Hepatocyte (in vitro differentiated cells): ENCODE measurements at regions not wholly inside any gene's neighbourhood (a gene's known extent, or its start where the extent isn't known, plus 50 kb on each side); places are given as distances from the start of the nearest gene placed in this dataset.

ENCODE experiments used
- DNase-seq: peaks from one replicate; pipeline ENCODE4 v3.0.0-alpha.2; 2016; ENCODE audit warnings: low spot score
- H2AFZ ChIP-seq: fragments of 200-600 bp; sonication (generic); 2 replicates; pipeline ENCODE4 v1.6.0; 2016; ENCODE audit warnings: antibody characterized with exemption, mild to moderate bottlenecking
- H3K27ac ChIP-seq: fragments of 200-600 bp; sonication (generic); 2 replicates; pipeline ENCODE4 v1.5.1; 2016; ENCODE audit warnings: mild to moderate bottlenecking
- H3K27me3 ChIP-seq: fragments of 200-600 bp; sonication (generic); 2 replicates; pipeline ENCODE4 v1.6.1; 2016
- H3K36me3 ChIP-seq: fragments of 200-600 bp; sonication (generic); replicated peaks from 2 replicates; pipeline ENCODE4 v1.5.1; 2016; ENCODE audit warnings: low read depth; ENCODE audit not compliant: insufficient read depth
- H3K4me1 ChIP-seq: fragments of 200-600 bp; sonication (generic); 2 replicates; pipeline ENCODE4 v1.5.1; 2016; ENCODE audit warnings: mild to moderate bottlenecking, moderate library complexity; ENCODE audit not compliant: insufficient read depth
- H3K4me2 ChIP-seq: fragments of 200-600 bp; sonication (generic); 2 replicates; pipeline ENCODE4 v1.6.0; 2016
- H3K4me3 ChIP-seq: fragments of 200-600 bp; sonication (generic); 2 replicates; pipeline ENCODE4 v1.5.1; 2016; ENCODE audit warnings: mild to moderate bottlenecking
- H3K79me2 ChIP-seq: fragments of 200-600 bp; sonication (generic); 2 replicates; pipeline ENCODE4 v1.6.0; 2017; ENCODE audit warnings: mild to moderate bottlenecking
- H3K9me2 ChIP-seq: fragments of 200-600 bp; sonication (generic); replicated peaks from 2 replicates; pipeline ENCODE4 v1.6.0; 2017; ENCODE audit warnings: mild to moderate bottlenecking; ENCODE audit not compliant: insufficient read depth
- H3K9me3 ChIP-seq: fragments of 200-600 bp; sonication (generic); 2 replicates; pipeline ENCODE4 v1.5.1; 2016; ENCODE audit warnings: low read depth, mild to moderate bottlenecking
- H4K20me1 ChIP-seq: fragments of 200-600 bp; sonication (generic); 2 replicates; pipeline ENCODE4 v1.6.0; 2016; ENCODE audit warnings: mild to moderate bottlenecking; ENCODE audit not compliant: insufficient read depth, poor library complexity, severe bottlenecking
- CTCF ChIP-seq: fragments of 200-600 bp; sonication (generic); IDR thresholded peaks from 2 replicates; pipeline ENCODE4 v1.5.1; 2016; ENCODE audit warnings: antibody characterized with exemption, mild to moderate bottlenecking; ENCODE audit not compliant: poor library complexity
- EZH2 ChIP-seq: fragments of 200-600 bp; sonication (generic); IDR thresholded peaks from 2 replicates; pipeline ENCODE4 v1.6.1; 2016; ENCODE audit warnings: antibody characterized with exemption, mild to moderate bottlenecking, borderline replicate concordance
- EZH2phosphoT487 ChIP-seq: fragments of 200-600 bp; sonication (generic); IDR thresholded peaks from one replicate; pipeline ENCODE4 v1.6.1; 2018; ENCODE audit warnings: antibody characterized with exemption, mild to moderate bottlenecking, low read depth, moderate library complexity; ENCODE audit not compliant: unreplicated experiment, severe bottlenecking
- WGBS: methylation state at CpG from one replicate; pipeline ENCODE4 v1.1.6; 2016; ENCODE audit warnings: low lambda C conversion rate; ENCODE audit errors: missing lambda C conversion rate; 5-methylcytosine and 5-hydroxymethylcytosine counted together

- peak overlapping the region; percentile 32 for H3K27ac ChIP-seq
- DNase-seq: peak; percentile 20
- H3K9me2 ChIP-seq: no peaks in the 10 kb centered on the region
- no peaks in the 10 kb centered on the region for H3K4me1 ChIP-seq
- H3K9me3 ChIP-seq: peaks cover 9% of the 10 kb centered on the region
- TF ChIP-seq EZH2: no peak
- TF ChIP-seq EZH2phosphoT487: no peak
- TF ChIP-seq CTCF: no peak
- WGBS: 30% methylated on average over 3 of the region's 3 CpGs
- no peak overlapping the region for H3K4me3 ChIP-seq
- H3K79me2 ChIP-seq: no peaks in the 10 kb centered on the region
- no peak overlapping the region for H3K4me2 ChIP-seq
- H2AFZ ChIP-seq: no peak overlapping the region
- H4K20me1 ChIP-seq: no peaks in the 10 kb centered on the region
- no peaks in the 10 kb centered on the region for H3K27me3 ChIP-seq
- no peaks in the 10 kb centered on the region for H3K36me3 ChIP-seq
These were observed 539.3 kb downstream of the ZNF608 start for GRCh38 chr5:124207118-124207517.

- TF ChIP-seq CTCF (no peak), EZH2phosphoT487 (no peak), EZH2 (no peak)
- Histone ChIP-seq H3K36me3 (no peaks in the 10 kb centered on the region), H3K27me3 (no peaks in the 10 kb centered on the region), H2AFZ (no peak overlapping the region), H3K4me3 (no peak overlapping the region), H3K4me2 (no peak overlapping the region), H4K20me1 (no peaks in the 10 kb centered on the region), H3K27ac (no peak overlapping the region), H3K9me2 (no peaks in the 10 kb centered on the region), H3K9me3 (peaks cover 9% of the 10 kb centered on the region), H3K4me1 (no peaks in the 10 kb centered on the region), H3K79me2 (no peaks in the 10 kb centered on the region)
- DNase-seq: no peak
- 58% methylated on average over 2 of the region's 2 CpGs for whole genome bisulfite sequencing
These were observed 539.9 kb downstream of the ZNF608 start for GRCh38 chr5:124206540-124206939.

- H3K9me3 ChIP-seq: peaks cover 9% of the 10 kb centered on the region
- no peak overlapping the region for H3K27ac ChIP-seq
- 95% methylated on average over 4 of the region's 4 CpGs for WGBS
- no peaks in the 10 kb centered on the region for H3K9me2 ChIP-seq
- H3K79me2 ChIP-seq: no peaks in the 10 kb centered on the region
- no peaks in the 10 kb centered on the region for H3K36me3 ChIP-seq
- no peaks in the 10 kb centered on the region for H3K27me3 ChIP-seq
- no peak overlapping the region for H3K4me2 ChIP-seq
- no peak for DNase-seq
- no peaks in the 10 kb centered on the region for H4K20me1 ChIP-seq
- no peaks in the 10 kb centered on the region for H3K4me1 ChIP-seq
- no peak overlapping the region for H3K4me3 ChIP-seq
- H2AFZ ChIP-seq: no peak overlapping the region
- TF ChIP-seq EZH2 (no peak), CTCF (no peak), EZH2phosphoT487 (no peak)
These were observed 543.1 kb downstream of the ZNF608 start for GRCh38 chr5:124203303-124203702.

GRCh38 chr5:124200381-124200780 is 546.1 kb downstream of the ZNF608 start:
- H3K27ac ChIP-seq: no peak overlapping the region
- H3K27me3 ChIP-seq: no peaks in the 10 kb centered on the region
- peaks cover 9% of the 10 kb centered on the region for H3K9me3 ChIP-seq
- no peak overlapping the region for H2AFZ ChIP-seq
- H3K36me3 ChIP-seq: no peaks in the 10 kb centered on the region
- H3K4me2 ChIP-seq: no peak overlapping the region
- H3K4me3 ChIP-seq: no peak overlapping the region
- no peaks in the 10 kb centered on the region for H3K79me2 ChIP-seq
- H3K9me2 ChIP-seq: no peaks in the 10 kb centered on the region
- H3K4me1 ChIP-seq: no peaks in the 10 kb centered on the region
- DNase-seq: no peak
- H4K20me1 ChIP-seq: no peaks in the 10 kb centered on the region
- TF ChIP-seq EZH2: no peak
- no peak for TF ChIP-seq CTCF
- TF ChIP-seq EZH2phosphoT487: no peak
- WGBS: 58% methylated on average over 1 of the region's 1 CpG
